ENCODE measurements at regions not wholly inside any gene's neighbourhood (a gene's known extent, or its start where the extent isn't known, plus 50 kb on each side); places are given as distances from the start of the nearest gene placed in this dataset.

- H3K4me2 ChIP-seq (ENCODE audit: low read length), result no peak overlapping the region
- no peak overlapping the region for H3K4me3 ChIP-seq (ENCODE audit: low read length)
- no peaks in the 10 kb centered on the region for H3F3A ChIP-seq (ENCODE audit: control insufficient read depth, insufficient read depth)
- H3K9me2 ChIP-seq (replicated peaks; ENCODE audit: control insufficient read depth, low read length), result no peaks in the 10 kb centered on the region
- no peaks in the 10 kb centered on the region for H3K4me1 ChIP-seq (ENCODE audit: control insufficient read depth, low read length)
- H4K20me1 ChIP-seq (ENCODE audit: control insufficient read depth, insufficient read depth, low read depth, low read length), result no peaks in the 10 kb centered on the region
- no peak overlapping the region for H3K27ac ChIP-seq (ENCODE audit: low read depth, low read length)
- no peaks in the 10 kb centered on the region for H3K79me2 ChIP-seq (ENCODE audit: control insufficient read depth, low read length)
- no peaks in the 10 kb centered on the region for H3K27me3 ChIP-seq (ENCODE audit: control insufficient read depth, low read length)
- H3K9me3 ChIP-seq (ENCODE audit: control insufficient read depth, insufficient read depth, low read length), result peaks cover 3% of the 10 kb centered on the region; the same call in 1 of the 2 replicates
- TF ChIP-seq CTCF (IDR thresholded peaks at IDR 0.05; ENCODE audit: low read depth, low read length, poor library complexity, severe bottlenecking), result no peak
- no peak for TF ChIP-seq EZH2phosphoT487 (IDR thresholded peaks at IDR 0.05; ENCODE audit: borderline replicate concordance, low read length)
- no peaks in the 10 kb centered on the region for H3K36me3 ChIP-seq (ENCODE audit: control insufficient read depth, low read length)
Measured at GRCh38 chr7:4394736-4395135, 287.4 kb upstream of the FOXK1 start.

GRCh38 chr7:4399121-4399520 is 283.0 kb upstream of the FOXK1 start:
- Histone ChIP-seq H3K4me2 (ENCODE audit: low read length) (no peak overlapping the region), H3F3A (ENCODE audit: control insufficient read depth, insufficient read depth) (no peaks in the 10 kb centered on the region), H3K79me2 (ENCODE audit: control insufficient read depth, low read length) (no peaks in the 10 kb centered on the region), H3K4me1 (ENCODE audit: control insufficient read depth, low read length) (no peaks in the 10 kb centered on the region), H3K27ac (ENCODE audit: low read depth, low read length) (no peak overlapping the region), H4K20me1 (ENCODE audit: control insufficient read depth, insufficient read depth, low read depth, low read length) (no peaks in the 10 kb centered on the region), H3K27me3 (ENCODE audit: control insufficient read depth, low read length) (no peaks in the 10 kb centered on the region), H3K9me3 (ENCODE audit: control insufficient read depth, insufficient read depth, low read length) (no peaks in the 10 kb centered on the region), H3K36me3 (ENCODE audit: control insufficient read depth, low read length) (no peaks in the 10 kb centered on the region), H3K9me2 (replicated peaks; ENCODE audit: control insufficient read depth, low read length) (no peaks in the 10 kb centered on the region), H3K4me3 (ENCODE audit: low read length) (no peak overlapping the region)
- no peak for TF ChIP-seq CTCF (IDR thresholded peaks at IDR 0.05; ENCODE audit: low read depth, low read length, poor library complexity, severe bottlenecking)
- no peak for TF ChIP-seq EZH2phosphoT487 (IDR thresholded peaks at IDR 0.05; ENCODE audit: borderline replicate concordance, low read length)

- Histone ChIP-seq H3F3A (ENCODE audit: control insufficient read depth, insufficient read depth) (no peaks in the 10 kb centered on the region), H4K20me1 (ENCODE audit: control insufficient read depth, insufficient read depth, low read depth, low read length) (no peaks in the 10 kb centered on the region), H3K9me3 (ENCODE audit: control insufficient read depth, insufficient read depth, low read length) (0 out of 2 replicates have a peak, but pooled peaks cover 3% of the 10 kb centered on the region), H3K27me3 (ENCODE audit: control insufficient read depth, low read length) (no peaks in the 10 kb centered on the region), H3K9me2 (replicated peaks; ENCODE audit: control insufficient read depth, low read length) (no peaks in the 10 kb centered on the region), H3K4me2 (ENCODE audit: low read length) (no peak overlapping the region), H3K4me3 (ENCODE audit: low read length) (no peak overlapping the region), H3K27ac (ENCODE audit: low read depth, low read length) (no peak overlapping the region), H3K36me3 (ENCODE audit: control insufficient read depth, low read length) (no peaks in the 10 kb centered on the region), H3K4me1 (ENCODE audit: control insufficient read depth, low read length) (no peaks in the 10 kb centered on the region), H3K79me2 (ENCODE audit: control insufficient read depth, low read length) (no peaks in the 10 kb centered on the region)
- TF ChIP-seq EZH2phosphoT487 (IDR thresholded peaks at IDR 0.05; ENCODE audit: borderline replicate concordance, low read length), result no peak
- no peak for TF ChIP-seq CTCF (IDR thresholded peaks at IDR 0.05; ENCODE audit: low read depth, low read length, poor library complexity, severe bottlenecking)
Measured at GRCh38 chr7:4399596-4399995, 282.5 kb upstream of the FOXK1 start.

All from DOHH2 (cell line).